ENCODE measurements at regions not wholly inside any gene's neighbourhood (a gene's known extent, or its start where the extent isn't known, plus 50 kb on each side); places are given as distances from the start of the nearest gene placed in this dataset.

- DNase-seq: no peak
Observed at GRCh38 chr20:24256307-24256706, 213.1 kb upstream of the SYNDIG1 start.

- no peak for DNase-seq
Observed at GRCh38 chr20:24254480-24254879, 214.9 kb upstream of the SYNDIG1 start.

- DNase-seq: no peak
Observed at GRCh38 chr20:24253321-24253720, 216.1 kb upstream of the SYNDIG1 start.

- DNase-seq: no peak
Observed at GRCh38 chr20:24245094-24245493, 224.3 kb upstream of the SYNDIG1 start.

GRCh38 chr20:24242763-24243162 is 226.7 kb upstream of the SYNDIG1 start:
- no peak for DNase-seq

GRCh38 chr20:24241466-24241865 is 228.0 kb upstream of the SYNDIG1 start:
- no peak for DNase-seq

GRCh38 chr20:24236963-24237362 is 232.5 kb upstream of the SYNDIG1 start:
- no peak for DNase-seq

GRCh38 chr20:24236201-24236600 is 233.2 kb upstream of the SYNDIG1 start:
- no peak for DNase-seq

- DNase-seq: no peak
Observed at GRCh38 chr20:24235296-24236175, 233.9 kb upstream of the SYNDIG1 start.

- no peak for DNase-seq
Observed at GRCh38 chr20:24227600-24227999, 239.0 kb upstream of the GGTLC1 start.

GRCh38 chr20:24212494-24212893 is 223.9 kb upstream of the GGTLC1 start:
- no peak for DNase-seq

- DNase-seq: no peak
Observed at GRCh38 chr20:24211972-24212371, 223.4 kb upstream of the GGTLC1 start.

GRCh38 chr20:24210356-24210755 is 221.8 kb upstream of the GGTLC1 start:
- no peak for DNase-seq

- DNase-seq: no peak
Observed at GRCh38 chr20:24208652-24209051, 220.1 kb upstream of the GGTLC1 start.

GRCh38 chr20:24207803-24208300 is 219.3 kb upstream of the GGTLC1 start:
- DNase-seq: no peak

- DNase-seq: no peak
Observed at GRCh38 chr20:24206995-24207394, 218.4 kb upstream of the GGTLC1 start.

- no peak for DNase-seq
Observed at GRCh38 chr20:24203526-24204183, 215.1 kb upstream of the GGTLC1 start.

GRCh38 chr20:24199501-24199900 is 210.9 kb upstream of the GGTLC1 start:
- DNase-seq: no peak

GRCh38 chr20:24194143-24194542 is 205.6 kb upstream of the GGTLC1 start:
- no peak for DNase-seq

GRCh38 chr20:24190905-24191304 is 202.3 kb upstream of the GGTLC1 start:
- no peak for DNase-seq

- DNase-seq: no peak
Observed at GRCh38 chr20:24185791-24186190, 197.2 kb upstream of the GGTLC1 start.

GRCh38 chr20:24181151-24181550 is 192.6 kb upstream of the GGTLC1 start:
- DNase-seq: no peak

GRCh38 chr20:24169256-24169655 is 180.7 kb upstream of the GGTLC1 start:
- no peak for DNase-seq

- no peak for DNase-seq
Observed at GRCh38 chr20:24166412-24166811, 177.8 kb upstream of the GGTLC1 start.
